Activated T-cell treated with anti-CD3 and anti-CD28 coated beads for 1 hour (primary cell): ENCODE measurements at regions not wholly inside any gene's neighbourhood (a gene's known extent, or its start where the extent isn't known, plus 50 kb on each side); places are given as distances from the start of the nearest gene placed in this dataset.
"Not testable (repeated sequence)": the region's sequence is repeated elsewhere in the genome, so short reads cannot be mapped to it uniquely, and the experiment has no call there.

ENCODE experiments used
- DNase-seq: peaks from one replicate; pipeline ENCODE4 v3.0.0-alpha.2; 2020; ENCODE audit warnings: low read depth

DNA sequence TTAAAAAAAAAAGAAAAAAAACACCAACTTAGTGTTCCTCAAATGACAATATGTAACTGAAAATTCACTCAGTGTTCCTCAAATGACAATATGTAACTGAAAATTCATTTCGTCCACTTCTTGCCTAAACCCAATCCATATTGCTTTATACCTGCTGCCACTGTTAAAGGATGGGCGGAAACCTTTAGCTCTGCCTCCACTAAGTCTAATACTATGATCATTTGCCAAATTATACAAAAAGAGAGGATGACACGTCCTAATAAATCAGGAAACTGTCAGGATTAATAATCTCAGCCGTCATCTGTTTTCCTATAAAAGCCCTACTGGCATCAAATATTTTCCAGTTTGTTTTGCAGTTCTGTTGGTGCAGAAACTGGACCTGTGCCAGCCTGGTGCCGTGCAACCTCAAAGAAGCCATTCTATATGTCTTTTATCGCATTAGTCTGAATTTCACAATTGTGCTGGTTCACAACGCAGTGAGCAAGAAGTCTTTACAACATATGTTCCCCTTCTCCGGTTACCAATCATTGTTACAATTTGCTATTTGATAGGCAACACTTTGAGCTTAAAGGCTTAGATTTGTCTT is 160.4 kb upstream of the KCNH8 start:
- no peak for DNase-seq

DNA sequence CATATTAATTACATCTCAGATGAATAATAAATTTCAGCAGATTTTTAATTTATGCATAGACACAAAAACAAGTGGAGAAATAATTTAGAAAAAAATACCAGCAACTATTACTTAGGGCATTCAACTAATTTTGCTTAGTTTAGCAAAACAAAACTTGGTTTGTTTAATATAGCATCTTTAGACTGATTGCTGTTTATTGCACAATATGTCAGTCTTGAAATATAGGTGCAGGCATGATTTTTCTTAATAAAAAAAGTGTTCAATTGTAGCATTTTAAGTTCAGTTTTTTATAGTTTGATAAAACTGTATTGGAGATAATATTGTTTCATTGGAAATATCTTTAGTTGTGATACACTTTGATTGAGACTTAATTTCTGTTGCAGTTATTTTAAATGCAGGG is 161.2 kb upstream of the KCNH8 start:
- DNase-seq = no peak

DNA sequence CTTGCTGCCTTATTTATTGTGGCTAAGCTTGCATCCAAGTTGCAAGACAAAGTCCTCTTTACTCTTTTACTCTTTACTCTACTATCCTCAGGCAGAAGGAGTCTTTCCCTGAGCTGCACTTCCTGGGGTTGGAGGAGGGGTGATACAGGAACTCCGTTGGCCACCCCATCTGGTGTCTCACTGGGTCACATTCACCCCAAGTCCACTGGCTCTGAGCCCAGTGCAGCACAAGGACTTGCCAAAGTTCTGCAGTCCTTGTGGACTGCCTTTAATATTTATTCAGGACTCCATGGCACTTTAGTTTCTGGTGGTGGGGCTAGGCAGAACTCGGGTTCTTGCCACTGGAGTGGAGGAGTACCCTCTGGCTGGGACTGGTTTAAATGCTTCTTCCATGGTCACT is 165.4 kb upstream of the KCNH8 start:
- DNase-seq = no peak

DNA sequence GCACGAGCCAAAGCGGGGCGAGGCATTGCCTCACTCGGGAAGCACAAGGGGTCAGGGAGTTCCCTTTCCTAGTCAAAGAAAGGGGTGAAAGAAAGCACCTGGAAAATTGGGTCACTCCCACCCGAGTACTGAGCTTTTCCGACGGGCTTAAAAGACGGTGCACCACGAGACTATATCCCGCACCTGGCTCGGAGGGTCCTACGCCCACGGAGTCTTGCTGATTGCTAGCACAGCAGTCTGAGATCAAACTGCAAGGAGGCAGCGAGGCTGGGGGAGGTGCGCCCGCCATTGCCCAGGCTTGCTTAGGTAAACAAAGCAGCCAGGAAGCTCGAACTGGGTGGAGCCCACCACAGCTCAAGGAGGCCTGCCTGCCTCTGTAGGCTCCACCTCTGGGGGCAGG is 172.2 kb upstream of the KCNH8 start:
- not testable (repeated sequence) for DNase-seq

DNA sequence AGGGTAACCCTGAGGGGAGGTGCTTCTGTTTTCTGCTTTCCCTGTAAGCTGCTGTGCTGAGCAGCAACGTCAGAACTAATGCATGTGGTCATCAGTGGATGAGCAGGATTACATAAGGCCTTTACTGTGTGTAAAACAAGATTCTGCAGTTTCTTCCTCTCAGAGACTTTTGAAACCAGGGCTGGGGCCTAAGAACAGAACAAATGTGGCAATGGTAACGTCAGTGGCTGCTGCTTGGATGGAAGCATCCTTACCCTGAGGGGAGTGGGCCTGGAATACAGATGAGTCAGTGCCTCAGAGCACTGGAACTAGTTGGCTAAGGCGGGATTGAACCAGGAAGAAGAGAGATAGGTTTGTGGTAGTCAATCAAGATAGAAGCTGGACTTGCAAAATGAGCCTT is 180.2 kb upstream of the KCNH8 start:
- no peak for DNase-seq

DNA sequence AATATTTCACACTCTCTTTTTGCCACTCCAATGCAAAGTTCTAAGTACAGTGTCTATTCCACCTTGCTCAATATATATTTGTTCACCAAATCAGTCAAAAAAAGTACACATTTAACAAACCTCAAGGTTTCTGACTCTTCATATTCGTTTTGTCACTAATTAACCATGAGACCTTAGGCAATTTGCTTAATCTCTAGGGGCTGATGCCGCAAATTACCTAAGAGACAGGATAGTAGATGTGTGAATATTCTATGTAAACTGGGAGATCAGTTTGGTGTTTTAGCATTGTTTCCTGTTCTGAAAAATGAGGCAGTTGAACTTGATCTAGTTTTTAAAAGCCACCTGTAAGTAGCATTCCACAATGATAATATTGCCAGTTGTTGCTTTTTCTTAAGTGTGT is 182.5 kb upstream of the KCNH8 start:
- DNase-seq = no peak

DNA sequence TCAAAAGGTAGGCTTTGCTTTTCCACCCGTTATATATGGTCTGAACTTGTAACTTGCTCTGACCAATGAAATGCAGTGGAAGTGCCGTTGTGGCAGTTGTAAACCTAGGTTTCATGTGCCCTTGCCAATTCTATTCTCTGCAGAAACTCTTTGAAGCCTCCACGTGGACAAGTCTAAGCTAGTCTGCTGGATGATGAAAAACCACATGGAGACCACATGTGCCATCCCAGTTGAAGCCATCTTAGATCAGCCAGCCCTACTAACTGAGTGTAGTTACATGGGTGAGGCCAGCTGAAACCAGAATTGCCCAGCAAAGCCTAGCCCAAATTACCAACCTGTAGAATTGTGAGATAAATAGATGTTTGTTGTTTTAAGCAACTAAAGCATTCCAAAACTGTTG is 183.7 kb upstream of the KCNH8 start:
- DNase-seq = no peak

DNA sequence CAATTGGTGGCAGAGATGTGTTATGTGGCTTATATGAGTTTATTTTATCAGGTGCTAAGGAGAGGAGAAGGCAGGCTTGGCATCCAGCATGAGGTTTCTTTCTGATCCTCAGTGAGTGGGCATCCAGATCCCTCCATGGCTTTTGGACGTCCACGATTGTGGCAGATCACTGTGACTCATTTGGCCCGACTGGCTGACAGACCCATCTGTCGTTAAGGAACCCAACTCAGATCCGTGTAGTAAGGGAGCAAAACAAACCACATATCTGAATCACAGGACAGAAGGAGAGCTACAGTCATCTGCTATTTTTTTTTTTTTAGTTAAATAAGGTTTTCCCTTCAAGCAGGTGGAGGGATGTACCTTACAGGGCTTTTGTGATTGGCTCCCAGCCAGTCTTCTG is 197.0 kb upstream of the KCNH8 start:
- DNase-seq = no peak

DNA sequence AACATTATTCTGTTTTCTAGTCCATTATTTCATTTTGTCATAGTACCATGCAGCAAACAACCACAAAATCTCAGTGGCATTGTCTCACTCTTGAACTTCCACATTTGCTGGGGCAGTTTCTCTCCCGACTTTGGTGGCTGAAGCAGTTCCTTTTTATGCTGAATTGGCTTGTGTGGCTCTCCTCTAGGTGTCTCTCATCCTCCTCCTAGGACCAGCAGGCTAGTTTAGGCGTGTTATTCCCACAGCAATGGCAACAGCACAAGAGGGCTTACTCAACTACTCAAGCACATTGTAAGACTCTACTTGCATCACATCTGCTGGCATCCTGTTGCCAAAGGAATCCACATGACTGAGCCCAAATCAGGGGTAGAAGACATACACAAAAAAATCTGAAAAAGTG is 201.8 kb upstream of the KCNH8 start:
- no peak for DNase-seq

DNA sequence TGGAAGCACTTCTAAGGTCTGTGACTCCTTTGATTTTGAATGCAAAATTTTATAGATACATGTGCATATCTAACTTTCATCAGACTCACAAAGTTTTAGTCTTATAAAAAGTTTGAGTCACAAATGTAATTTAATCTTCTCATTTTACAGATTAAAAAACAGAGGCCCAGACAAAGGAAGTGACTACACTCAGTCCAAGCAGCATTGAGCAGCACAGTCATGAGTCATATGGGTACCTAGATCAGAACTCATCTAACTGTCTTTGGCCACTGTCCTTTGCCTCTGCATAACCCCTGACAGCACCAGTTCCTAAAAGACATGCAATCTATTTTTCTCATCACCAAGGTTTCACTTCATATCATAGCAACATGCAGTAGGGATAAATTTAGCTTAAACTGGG is 210.7 kb upstream of the KCNH8 start:
- DNase-seq = no peak

DNA sequence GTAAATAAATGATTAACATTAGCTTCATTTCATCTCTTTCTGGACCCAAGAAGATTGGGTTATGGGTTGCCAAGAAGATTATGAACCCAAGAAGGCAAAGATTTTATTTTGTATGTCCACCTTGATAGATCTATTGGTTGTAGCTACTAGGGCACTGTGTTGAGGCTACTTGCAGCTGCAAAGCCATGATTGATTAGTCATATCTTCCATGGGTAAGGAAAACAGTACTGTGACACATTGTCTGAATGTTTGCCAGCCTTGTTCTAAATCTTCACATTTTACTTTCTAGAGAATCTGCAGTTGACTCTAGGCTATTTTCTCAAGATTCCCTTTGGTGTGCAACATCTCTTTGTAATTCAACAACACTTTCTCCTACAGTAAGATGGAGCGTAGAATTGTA is 229.2 kb upstream of the KCNH8 start:
- no peak for DNase-seq

DNA sequence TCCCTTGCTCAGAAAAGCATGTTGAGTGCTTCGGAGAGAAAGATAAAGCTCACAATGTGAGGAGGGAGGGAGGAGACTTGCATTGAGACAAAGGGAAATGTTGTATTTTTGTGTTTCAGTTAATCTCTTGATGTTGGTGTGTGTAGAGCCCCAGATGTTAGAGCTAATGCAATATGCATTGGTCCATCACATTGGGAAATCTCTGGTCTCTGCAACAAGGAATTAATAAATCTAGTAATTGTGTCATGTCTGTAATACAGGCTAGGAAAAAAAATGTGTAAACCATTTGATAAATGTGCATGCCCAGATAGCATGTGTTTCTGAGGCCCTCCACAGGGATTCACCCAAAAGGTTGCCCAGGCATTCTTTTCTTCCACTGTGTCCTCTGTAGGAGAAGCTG is 230.4 kb upstream of the KCNH8 start:
- no peak for DNase-seq

DNA sequence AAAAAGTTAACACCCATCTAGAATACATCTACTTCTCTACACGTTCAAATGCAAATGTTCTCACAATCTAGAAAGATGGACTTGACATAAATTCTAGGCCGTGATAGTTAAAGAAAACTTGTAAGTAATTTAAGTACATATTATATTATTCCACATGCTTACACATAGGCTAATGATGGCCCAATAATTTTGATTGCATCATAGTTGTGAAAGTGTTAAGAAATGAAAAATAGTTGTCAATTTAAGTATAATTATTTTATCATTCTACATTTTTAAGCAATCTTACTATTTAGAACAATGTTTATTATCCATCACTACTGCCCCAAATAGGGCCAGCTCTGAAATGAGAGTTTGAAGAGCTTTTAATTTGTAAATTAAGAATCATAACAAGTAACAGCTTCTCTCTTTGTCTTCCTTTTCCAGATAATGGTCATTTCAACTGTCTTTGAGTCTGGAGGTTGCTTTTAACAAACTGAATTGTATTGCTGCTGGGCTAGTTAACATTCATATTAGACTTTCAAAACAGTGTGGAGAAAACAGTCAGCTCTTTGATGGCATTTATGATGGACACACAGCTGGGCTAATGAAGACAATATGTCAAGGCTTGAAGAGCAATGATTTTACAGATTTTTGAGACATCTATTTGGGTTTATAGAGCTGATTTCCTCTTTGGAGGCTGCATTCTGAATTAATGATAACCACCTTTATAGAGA is 246.1 kb upstream of the KCNH8 start:
- DNase-seq = no peak

DNA sequence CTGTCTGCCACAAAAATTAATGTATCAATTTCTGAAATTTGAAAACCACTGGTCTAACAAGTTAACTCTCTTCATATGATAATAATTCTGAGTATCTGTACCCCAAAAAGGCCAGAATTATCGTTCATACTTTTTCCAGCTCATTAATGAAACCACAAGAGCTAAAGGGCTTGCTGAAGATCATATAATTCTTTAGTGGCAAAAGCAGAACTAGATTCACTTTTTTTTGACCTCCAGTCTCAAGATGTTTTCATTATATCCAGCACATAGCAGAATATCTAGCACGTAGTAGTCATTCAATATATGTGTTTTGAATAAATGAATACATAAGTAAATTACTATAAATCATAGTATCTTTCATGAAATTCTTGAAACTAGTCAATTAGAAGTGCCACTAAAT is 246.7 kb upstream of the KCNH8 start:
- DNase-seq = no peak

DNA sequence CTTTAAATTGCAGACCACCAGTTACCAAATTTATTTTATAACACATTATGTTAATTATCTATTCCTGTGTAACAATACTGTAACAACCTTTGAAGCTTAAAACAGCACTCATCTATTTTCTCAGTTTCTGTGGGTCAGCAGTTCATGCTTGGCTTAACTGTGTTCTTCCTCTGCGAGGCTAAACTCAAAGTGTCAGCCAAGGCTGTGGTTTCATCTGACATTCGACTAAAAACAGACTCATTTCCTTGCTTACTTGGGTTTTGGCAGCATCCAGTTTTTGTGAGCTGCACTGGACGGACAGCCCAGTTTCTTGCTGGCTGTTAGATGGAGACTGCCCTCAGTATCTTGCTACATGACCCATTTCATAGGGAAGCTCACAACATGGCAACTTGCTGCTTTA is 247.3 kb upstream of the KCNH8 start:
- no peak for DNase-seq

DNA sequence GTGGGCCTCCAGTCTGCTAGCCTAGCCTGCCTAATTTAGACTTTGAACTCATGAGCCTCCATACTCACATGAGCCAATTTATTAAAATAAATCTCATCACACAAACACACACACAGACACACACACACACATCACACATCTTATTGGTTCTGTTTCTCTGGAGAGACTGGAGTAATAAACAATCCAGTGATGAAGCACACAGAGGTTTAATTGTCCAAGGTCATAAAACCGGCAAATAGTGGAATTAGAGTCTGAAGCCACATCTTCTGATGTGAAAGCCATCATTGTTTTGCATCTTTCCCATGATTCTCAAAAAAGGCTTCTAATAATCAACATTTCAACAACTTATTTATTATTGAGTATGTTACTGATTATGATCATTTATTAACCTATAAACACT is 249.4 kb upstream of the KCNH8 start:
- DNase-seq = no peak

DNA sequence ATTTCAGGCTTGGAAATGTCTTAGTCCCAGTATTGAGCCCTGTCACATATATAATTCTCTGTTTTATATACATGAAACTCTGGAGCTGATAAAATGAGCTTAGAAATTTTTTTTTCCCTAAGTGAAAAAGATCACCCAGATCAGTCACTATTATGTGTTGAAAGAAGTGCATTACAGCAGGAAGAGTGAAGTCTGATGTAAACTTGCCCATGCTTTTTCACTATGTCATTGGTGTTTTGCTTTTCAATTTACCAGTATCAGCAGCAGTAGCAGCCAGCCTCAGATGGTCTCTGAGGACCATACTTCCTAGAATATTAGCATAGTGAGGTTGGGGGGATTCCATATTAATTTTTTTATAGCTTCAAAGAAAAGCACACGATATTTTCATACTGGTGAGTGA is 255.6 kb upstream of the KCNH8 start:
- no peak for DNase-seq

DNA sequence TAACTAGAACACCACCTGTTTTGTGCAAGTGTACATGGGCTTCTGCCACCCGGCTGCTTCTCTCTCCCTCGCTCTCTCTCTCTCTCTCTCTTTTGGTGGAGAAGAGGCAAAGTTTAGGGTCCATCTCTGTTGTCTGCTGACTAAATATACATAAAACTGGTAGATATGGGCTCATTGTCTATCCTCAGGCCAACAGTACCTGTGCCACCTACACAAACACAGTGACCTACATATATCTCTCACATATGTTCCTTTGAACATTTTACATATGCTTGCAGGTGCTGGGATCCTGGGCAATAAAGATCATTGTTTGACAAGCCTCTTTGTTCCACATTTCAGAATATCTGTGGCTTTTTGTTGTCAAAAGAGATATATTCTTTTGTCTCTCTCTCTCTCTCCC is 256.3 kb upstream of the KCNH8 start:
- DNase-seq = no peak

DNA sequence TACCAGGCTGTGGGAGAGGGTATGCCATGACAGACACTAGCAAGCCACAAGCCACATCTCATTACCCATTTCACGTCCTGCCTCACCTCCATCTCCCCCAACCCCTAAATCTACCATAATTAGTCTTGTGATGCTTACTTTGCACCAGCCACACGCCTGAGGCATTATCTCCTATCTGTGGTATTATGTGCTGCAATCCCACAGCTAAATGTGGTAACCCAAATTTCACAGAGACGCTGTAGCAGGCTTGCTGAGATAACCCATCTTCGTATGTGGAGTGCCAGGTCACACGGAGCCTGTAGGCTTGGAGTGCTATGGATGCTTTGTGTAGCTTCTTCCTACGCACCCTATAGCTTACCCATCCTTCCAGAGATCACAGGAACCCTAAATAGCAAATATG is 256.7 kb upstream of the KCNH8 start:
- no peak for DNase-seq

DNA sequence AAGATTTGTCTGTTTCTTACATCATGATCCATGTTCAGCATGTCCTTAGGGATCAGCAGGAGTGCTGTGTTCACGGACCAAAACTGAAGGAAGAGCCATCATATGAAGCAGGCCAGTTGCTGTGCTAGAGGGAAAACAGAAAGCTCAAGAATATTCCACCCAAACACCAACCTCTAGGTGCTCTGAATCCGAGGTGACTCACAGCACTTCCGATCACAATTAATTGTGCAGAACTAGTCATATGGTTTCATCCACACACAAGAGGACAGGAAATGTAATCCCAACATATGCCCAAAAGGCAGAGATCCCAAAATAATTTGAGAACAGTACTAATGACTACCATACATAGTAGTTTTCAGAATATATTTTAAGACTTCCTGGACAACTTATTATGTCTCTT is 257.9 kb upstream of the KCNH8 start:
- DNase-seq = no peak

DNA sequence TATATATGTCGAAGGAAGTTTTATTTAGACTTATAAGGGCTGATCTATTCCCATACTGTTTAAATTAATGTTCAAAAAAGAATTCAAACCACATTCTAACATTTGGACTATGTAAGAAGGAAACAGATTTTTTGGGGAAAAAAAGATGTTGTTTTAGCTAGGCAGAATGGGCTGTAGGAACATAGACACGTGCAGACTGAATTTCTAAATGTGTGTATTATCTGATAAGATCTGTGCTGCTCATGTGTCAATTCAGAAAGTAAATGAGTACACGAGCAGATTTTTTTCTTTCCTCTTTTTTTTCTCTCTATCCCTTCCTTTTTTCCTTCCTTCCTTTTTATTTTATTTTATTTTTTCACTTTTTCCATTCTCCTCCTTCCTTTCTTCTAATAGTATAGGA is 259.5 kb upstream of the KCNH8 start:
- DNase-seq = no peak

DNA sequence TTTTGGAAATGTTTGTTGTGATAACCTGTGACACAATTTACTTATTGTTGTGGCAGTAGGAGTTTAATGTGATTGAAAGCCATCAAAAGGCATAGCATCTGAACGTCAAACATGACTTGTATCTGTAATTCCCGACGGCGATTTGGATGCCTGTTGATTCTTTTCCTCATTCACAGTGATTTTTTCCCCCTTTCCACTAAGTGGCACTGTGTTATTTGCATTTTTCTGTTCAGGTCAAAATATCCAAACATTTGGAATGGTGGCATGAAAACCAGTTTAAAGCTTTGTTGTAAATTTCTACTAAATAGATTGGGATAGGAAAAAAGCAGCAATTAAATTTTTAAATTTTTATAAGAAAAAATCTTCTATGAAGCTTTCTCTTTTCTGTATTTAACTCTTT is 259.9 kb upstream of the KCNH8 start:
- no peak for DNase-seq

DNA sequence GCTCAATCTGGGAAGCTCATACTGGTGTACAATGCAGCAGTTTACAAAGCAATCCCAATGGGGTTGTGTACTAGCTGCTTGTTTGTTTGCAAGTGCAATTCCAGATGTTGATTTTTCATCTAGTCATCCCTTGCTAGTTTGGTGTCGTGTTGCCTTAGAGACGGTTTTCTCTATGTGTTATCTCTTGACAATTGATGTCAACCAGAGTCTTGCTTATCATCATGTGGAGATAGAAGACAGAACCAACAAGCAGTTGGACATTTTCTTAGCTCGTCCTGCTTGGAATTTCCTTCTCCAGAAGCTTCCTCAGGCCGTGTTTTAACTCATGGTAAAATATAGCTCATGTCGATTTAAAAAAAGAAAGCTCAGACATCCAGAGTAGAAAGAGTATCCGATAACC is 262.0 kb upstream of the KCNH8 start:
- DNase-seq = no peak

DNA sequence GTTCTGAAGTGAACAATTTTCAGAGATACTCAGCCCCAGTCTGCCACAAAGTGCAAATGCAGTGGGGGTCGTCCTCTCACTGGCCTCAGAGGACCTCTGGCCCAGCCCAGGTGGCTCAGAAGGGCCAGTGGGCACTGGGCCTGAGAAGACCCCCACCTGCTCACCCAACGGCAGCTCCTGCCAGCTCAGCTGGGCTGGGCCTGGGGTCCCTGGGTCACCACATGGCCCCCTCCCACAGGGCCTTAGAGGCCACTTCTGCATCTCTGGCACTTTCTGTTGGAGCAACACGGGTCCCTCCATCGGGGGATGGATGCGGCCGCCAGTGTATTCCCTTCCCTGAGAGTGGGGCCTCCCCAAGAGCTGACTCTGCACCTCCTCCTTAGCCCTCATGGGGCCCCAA is 262.7 kb upstream of the KCNH8 start:
- no peak for DNase-seq

DNA sequence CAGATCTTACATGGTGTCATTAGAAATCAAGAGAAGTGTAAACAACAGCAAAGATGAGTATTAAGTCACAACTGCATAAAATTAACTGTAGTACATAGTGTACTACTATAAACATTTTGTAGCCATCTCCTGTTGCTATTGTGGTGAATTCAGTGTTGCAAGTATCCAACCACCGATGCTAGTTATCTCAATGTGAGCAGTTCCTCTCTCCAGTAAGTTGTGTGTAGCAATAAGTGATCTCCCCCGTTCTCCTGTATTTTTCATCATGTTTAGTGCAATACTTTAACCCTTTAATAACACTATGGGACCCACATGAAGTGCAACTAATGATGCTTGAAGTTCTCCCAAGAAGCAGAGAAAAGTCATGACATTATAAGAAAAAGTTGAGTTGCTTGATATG is 264.7 kb upstream of the KCNH8 start:
- no peak for DNase-seq
